ENCODE measurements at regions not wholly inside any gene's neighbourhood (a gene's known extent, or its start where the extent isn't known, plus 50 kb on each side); places are given as distances from the start of the nearest gene placed in this dataset.

GRCh38 chr11:69393178-69393832, 88.2 kb upstream of the LINC01488 start:
- DNase-seq (ENCODE audit: low spot score) = no peak

GRCh38 chr11:69393865-69394233, 87.6 kb upstream of the LINC01488 start:
- DNase-seq (ENCODE audit: low spot score) = no peak

GRCh38 chr11:69394234-69394868, 87.1 kb upstream of the LINC01488 start:
- no peak for DNase-seq (ENCODE audit: low spot score)

GRCh38 chr11:69394869-69395246, 86.6 kb upstream of the LINC01488 start:
- no peak for DNase-seq (ENCODE audit: low spot score)

- DNase-seq (ENCODE audit: low spot score) = no peak
Observed at GRCh38 chr11:69395287-69395686, 86.2 kb upstream of the LINC01488 start.

- DNase-seq (ENCODE audit: low spot score) = no peak
Observed at GRCh38 chr11:69396051-69396947, 85.2 kb upstream of the LINC01488 start.

- no peak for DNase-seq (ENCODE audit: low spot score)
Observed at GRCh38 chr11:69396948-69397307, 84.5 kb upstream of the LINC01488 start.

GRCh38 chr11:69397732-69398131, 83.7 kb upstream of the LINC01488 start:
- DNase-seq (ENCODE audit: low spot score) = no peak

- no peak for DNase-seq (ENCODE audit: low spot score)
Observed at GRCh38 chr11:69398529-69399492, 82.7 kb upstream of the LINC01488 start.

- no peak for DNase-seq (ENCODE audit: low spot score)
Observed at GRCh38 chr11:69400140-69400539, 81.3 kb upstream of the LINC01488 start.

- no peak for DNase-seq (ENCODE audit: low spot score)
Observed at GRCh38 chr11:69400771-69401590, 80.5 kb upstream of the LINC01488 start.

GRCh38 chr11:69401715-69402114, 79.7 kb upstream of the LINC01488 start:
- DNase-seq (ENCODE audit: low spot score) = no peak

GRCh38 chr11:69402251-69402887, 79.1 kb upstream of the LINC01488 start:
- DNase-seq (ENCODE audit: low spot score) = no peak

- no peak for DNase-seq (ENCODE audit: low spot score)
Observed at GRCh38 chr11:69403556-69404215, 77.8 kb upstream of the LINC01488 start.

GRCh38 chr11:69406060-69406459, 75.4 kb upstream of the LINC01488 start:
- DNase-seq (ENCODE audit: low spot score) = no peak

GRCh38 chr11:69409812-69410645, 71.4 kb upstream of the LINC01488 start:
- DNase-seq (ENCODE audit: low spot score) = no peak

- no peak for DNase-seq (ENCODE audit: low spot score)
Observed at GRCh38 chr11:69411257-69411924, 70.1 kb upstream of the LINC01488 start.

- no peak for DNase-seq (ENCODE audit: low spot score)
Observed at GRCh38 chr11:69413015-69413801, 68.3 kb upstream of the LINC01488 start.

Measured in RKO (cell line).